Thymus (tissue), 11 donors: ENCODE measurements at regions not wholly inside any gene's neighbourhood (a gene's known extent, or its start where the extent isn't known, plus 50 kb on each side); places are given as distances from the start of the nearest gene placed in this dataset.

ENCODE experiments used
- DNase-seq, 9 donors: peaks; one replicate each; pipeline ENCODE4 v3.0.0-alpha.2; 2013; ENCODE audit warnings: low spot score in 9 of 9, low read depth in 6 of 9, missing footprints in 1 of 9
- H3K27ac ChIP-seq, 2 donors: one replicate each; pipeline ENCODE4 v1.5.1; 2013; ENCODE audit warnings: control low read depth in 1 of 2, low read depth in 1 of 2, low read length in 1 of 2, mild to moderate bottlenecking in 1 of 2, moderate library complexity in 1 of 2
- H3K27me3 ChIP-seq, 2 donors: one replicate each; pipeline ENCODE4 v1.5.1; 2013; ENCODE audit warnings: low read length in 1 of 2; ENCODE audit not compliant: control insufficient read depth in 2 of 2, insufficient read depth in 1 of 2
- H3K36me3 ChIP-seq, 2 donors: one replicate each; pipeline ENCODE4 v1.5.1; 2013; ENCODE audit warnings: low read length in 1 of 2, mild to moderate bottlenecking in 1 of 2, moderate library complexity in 1 of 2; ENCODE audit not compliant: control insufficient read depth in 2 of 2, insufficient read depth in 2 of 2
- H3K4me1 ChIP-seq, 2 donors: one replicate each; pipeline ENCODE4 v1.5.1; 2013; ENCODE audit warnings: low read length in 2 of 2; ENCODE audit not compliant: control insufficient read depth in 2 of 2, insufficient read depth in 2 of 2
- H3K4me3 ChIP-seq, 2 donors: one replicate each; pipeline ENCODE4 v1.5.1; 2013; ENCODE audit warnings: low read length in 2 of 2, control low read depth in 1 of 2, mild to moderate bottlenecking in 1 of 2
- H3K9me3 ChIP-seq, 2 donors: one replicate each; pipeline ENCODE4 v1.5.1; 2013; ENCODE audit warnings: low read length in 1 of 2, mild to moderate bottlenecking in 1 of 2; ENCODE audit not compliant: control insufficient read depth in 2 of 2, insufficient read depth in 1 of 2
- WGBS: extraction: QIAGEN DNeasy Blood & Tissue Kit; methylation state at CpG from one replicate; pipeline ENCODE4 v1.1.7; 2013; 5-methylcytosine and 5-hydroxymethylcytosine counted together
- donor health status: healthy.

GRCh38 chr1:67576474-67576873, 108.5 kb upstream of the GADD45A start:
- Histone ChIP-seq H3K4me1 (no peaks in the 10 kb centered on the region), H3K27me3 (no peaks in the 10 kb centered on the region), H3K36me3 (no peaks in the 10 kb centered on the region), H3K4me3 (no peak overlapping the region), H3K27ac (no peak overlapping the region), H3K9me3 (no peaks in the 10 kb centered on the region)
- 98% methylated on average over 5 of the region's 5 CpGs for WGBS
- DNase-seq, result no peak

GRCh38 chr1:67577646-67578045, 107.4 kb upstream of the GADD45A start:
- Histone ChIP-seq H3K36me3 (no peaks in the 10 kb centered on the region), H3K27ac (no peak overlapping the region), H3K27me3 (no peaks in the 10 kb centered on the region), H3K4me1 (no peaks in the 10 kb centered on the region), H3K9me3 (no peaks in the 10 kb centered on the region), H3K4me3 (no peak overlapping the region)
- no peak for DNase-seq
- WGBS, result 98% methylated on average over 3 of the region's 3 CpGs

GRCh38 chr1:67578397-67579020, 106.5 kb upstream of the GADD45A start:
- H3K27ac ChIP-seq, result no peak overlapping the region
- 95% methylated on average over 6 of the region's 6 CpGs for WGBS
- H3K9me3 ChIP-seq, result no peaks in the 10 kb centered on the region

GRCh38 chr1:67579623-67580394, 105.2 kb upstream of the GADD45A start:
- DNase-seq, result no peak
- Histone ChIP-seq H3K9me3 (no peaks in the 10 kb centered on the region), H3K36me3 (no peaks in the 10 kb centered on the region), H3K27me3 (no peaks in the 10 kb centered on the region), H3K4me3 (no peak overlapping the region), H3K4me1 (no peaks in the 10 kb centered on the region), H3K27ac (no peak overlapping the region)
- 88% methylated on average over 2 of the region's 2 CpGs for WGBS

More at GRCh38 chr1:67578397-67579020, 106.5 kb upstream of the GADD45A start:
- no peak for DNase-seq
- H3K36me3 ChIP-seq, result no peaks in the 10 kb centered on the region
- H3K4me3 ChIP-seq, result no peak overlapping the region
- H3K27me3 ChIP-seq, result no peaks in the 10 kb centered on the region
- H3K4me1 ChIP-seq, result no peaks in the 10 kb centered on the region

GRCh38 chr1:67580691-67581403, 104.2 kb upstream of the GADD45A start:
- H3K27me3 ChIP-seq, result no peaks in the 10 kb centered on the region
- WGBS, result 94% methylated on average over 4 of the region's 4 CpGs
- no peak overlapping the region for H3K4me3 ChIP-seq
- no peaks in the 10 kb centered on the region for H3K36me3 ChIP-seq
- H3K9me3 ChIP-seq, result no peaks in the 10 kb centered on the region
- DNase-seq, result no peak
- no peaks in the 10 kb centered on the region for H3K4me1 ChIP-seq
- no peak overlapping the region for H3K27ac ChIP-seq

GRCh38 chr1:67582625-67583461, 102.2 kb upstream of the GADD45A start:
- H3K36me3 ChIP-seq, result no peaks in the 10 kb centered on the region
- no peak overlapping the region for H3K27ac ChIP-seq
- H3K4me1 ChIP-seq, result no peaks in the 10 kb centered on the region
- H3K4me3 ChIP-seq, result no peak overlapping the region
- H3K27me3 ChIP-seq, result no peaks in the 10 kb centered on the region
- no peak for DNase-seq
- 93% methylated on average over 13 of the region's 13 CpGs for WGBS
- H3K9me3 ChIP-seq, result no peaks in the 10 kb centered on the region

- H3K4me1 ChIP-seq, result no peaks in the 10 kb centered on the region
- no peaks in the 10 kb centered on the region for H3K27me3 ChIP-seq
- no peaks in the 10 kb centered on the region for H3K9me3 ChIP-seq
- 87% methylated on average over 2 of the region's 2 CpGs for WGBS
- H3K27ac ChIP-seq, result no peak overlapping the region
- no peaks in the 10 kb centered on the region for H3K36me3 ChIP-seq
- DNase-seq, result no peak
- H3K4me3 ChIP-seq, result no peak overlapping the region
Observed at GRCh38 chr1:67583462-67583950, 101.5 kb upstream of the GADD45A start.

GRCh38 chr1:67584938-67585337, 100.1 kb upstream of the GADD45A start:
- Histone ChIP-seq H3K27ac (no peak overlapping the region), H3K36me3 (no peaks in the 10 kb centered on the region), H3K4me1 (no peaks in the 10 kb centered on the region), H3K9me3 (no peaks in the 10 kb centered on the region), H3K27me3 (no peaks in the 10 kb centered on the region), H3K4me3 (no peak overlapping the region)
- no peak for DNase-seq
- 97% methylated on average over 6 of the region's 6 CpGs for WGBS
